AG04450 (cell line): ENCODE measurements at regions not wholly inside any gene's neighbourhood (a gene's known extent, or its start where the extent isn't known, plus 50 kb on each side); places are given as distances from the start of the nearest gene placed in this dataset.

Experiments used
- CTCF ChIA-PET: fragments of 300-600, 350-600 bp; formaldehyde crosslinking; extraction: SDS; loops from one replicate; lab custom pipeline; 2022; ENCODE audit warnings: antibody characterized with exemption, inconsistent platforms; lab: Charles Lee
- POLR2A ChIA-PET: fragments of 350-600 bp; formaldehyde crosslinking; extraction: SDS; loops from one replicate; lab custom pipeline; 2021; ENCODE audit warnings: antibody characterized with exemption, inconsistent platforms; lab: Yijun Ruan, JAX
- DNase-seq: peaks from one replicate; pipeline ENCODE4 v3.0.0-alpha.2; 2011; ENCODE audit warnings: low read depth, low spot score
- H3K27ac ChIP-seq: one replicate; pipeline ENCODE4 v1.5.1; 2012; ENCODE audit warnings: low read depth, low read length, control low read depth
- H3K27me3 ChIP-seq: one replicate; pipeline ENCODE4 v1.6.0; 2012; ENCODE audit warnings: low read length; ENCODE audit not compliant: control insufficient read depth, insufficient read depth
- H3K4me3 ChIP-seq: 2 replicates; pipeline ENCODE4 v1.5.1; 2011; ENCODE audit warnings: mild to moderate bottlenecking, low read depth, low read length, control low read depth
- H3K9me3 ChIP-seq: 2 replicates; pipeline ENCODE4 v1.5.1; 2012; ENCODE audit warnings: low read length; ENCODE audit not compliant: control insufficient read depth, insufficient read depth
- TF ChIP-seq, protein P1 (sequence below): IDR thresholded peaks from 2 replicates; pipeline ENCODE4 v1.5.1; 2011; ENCODE audit warnings: low read depth, low read length, control low read depth, inconsistent platforms

DNA sequence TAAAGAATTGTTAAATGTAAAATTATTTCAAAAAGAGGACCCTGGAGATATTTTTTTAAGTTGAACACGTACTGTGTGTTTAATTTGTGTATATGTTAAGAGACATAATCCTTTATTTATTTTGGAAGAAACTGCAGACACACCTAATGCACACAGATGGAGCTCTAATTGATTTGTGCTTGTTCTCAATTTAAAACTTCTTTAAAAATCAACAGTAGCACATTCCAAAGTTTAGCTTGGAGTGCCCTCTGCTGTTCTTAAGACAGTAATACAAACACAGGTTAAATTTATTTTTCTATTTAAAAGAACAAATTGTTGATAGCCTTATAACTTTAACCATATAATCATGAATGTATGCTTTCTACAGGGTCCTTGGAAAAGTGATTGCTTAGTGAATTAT, 277.6 kb upstream of the ADAMTS16 start:
- TF ChIP-seq, protein P1, sequence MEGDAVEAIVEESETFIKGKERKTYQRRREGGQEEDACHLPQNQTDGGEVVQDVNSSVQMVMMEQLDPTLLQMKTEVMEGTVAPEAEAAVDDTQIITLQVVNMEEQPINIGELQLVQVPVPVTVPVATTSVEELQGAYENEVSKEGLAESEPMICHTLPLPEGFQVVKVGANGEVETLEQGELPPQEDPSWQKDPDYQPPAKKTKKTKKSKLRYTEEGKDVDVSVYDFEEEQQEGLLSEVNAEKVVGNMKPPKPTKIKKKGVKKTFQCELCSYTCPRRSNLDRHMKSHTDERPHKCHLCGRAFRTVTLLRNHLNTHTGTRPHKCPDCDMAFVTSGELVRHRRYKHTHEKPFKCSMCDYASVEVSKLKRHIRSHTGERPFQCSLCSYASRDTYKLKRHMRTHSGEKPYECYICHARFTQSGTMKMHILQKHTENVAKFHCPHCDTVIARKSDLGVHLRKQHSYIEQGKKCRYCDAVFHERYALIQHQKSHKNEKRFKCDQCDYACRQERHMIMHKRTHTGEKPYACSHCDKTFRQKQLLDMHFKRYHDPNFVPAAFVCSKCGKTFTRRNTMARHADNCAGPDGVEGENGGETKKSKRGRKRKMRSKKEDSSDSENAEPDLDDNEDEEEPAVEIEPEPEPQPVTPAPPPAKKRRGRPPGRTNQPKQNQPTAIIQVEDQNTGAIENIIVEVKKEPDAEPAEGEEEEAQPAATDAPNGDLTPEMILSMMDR, result peak; percentile 37
- no peak overlapping the region for H3K27ac ChIP-seq
- POLR2A ChIA-PET, result no interaction called here
- H3K9me3 ChIP-seq, result peaks cover 29% of the 10 kb centered on the region
- no peak for DNase-seq
- H3K27me3 ChIP-seq, result no peaks in the 10 kb centered on the region
- H3K4me3 ChIP-seq, result no peak overlapping the region
- CTCF ChIA-PET, result no interaction called here

DNA sequence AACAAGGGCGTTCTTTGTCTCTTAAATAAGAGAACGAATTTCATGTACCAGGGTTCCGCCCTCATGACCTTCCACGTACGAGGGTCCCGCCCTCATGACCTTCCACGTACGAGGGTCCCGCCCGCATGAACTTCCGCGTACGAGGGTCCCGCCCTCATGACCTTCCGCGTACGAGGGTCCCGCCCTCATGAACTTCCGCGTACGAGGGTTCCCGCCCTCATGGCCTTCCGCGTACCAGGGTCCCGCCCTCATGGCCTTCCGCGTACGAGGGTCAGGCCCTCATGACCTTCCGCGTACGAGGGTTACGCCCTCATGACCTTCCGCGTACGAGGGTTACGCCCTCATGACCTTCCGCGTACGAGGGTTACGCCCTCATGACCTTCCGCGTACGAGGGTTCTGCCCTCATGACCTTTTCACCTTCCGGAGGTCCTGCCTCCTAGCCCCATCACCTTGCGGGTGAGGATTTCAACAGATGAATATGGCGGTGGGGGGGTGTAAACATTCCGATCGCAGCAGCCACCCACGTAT, 273.9 kb upstream of the ADAMTS16 start:
- H3K27me3 ChIP-seq, result no peaks in the 10 kb centered on the region
- TF ChIP-seq, protein P1, result no peak
- H3K27ac ChIP-seq, result no peak overlapping the region
- no peak overlapping the region for H3K4me3 ChIP-seq
- DNase-seq, result no peak
- ChIA-PET CTCF (no interaction called here), POLR2A (no interaction called here)
- peaks cover 39% of the 10 kb centered on the region for H3K9me3 ChIP-seq

DNA sequence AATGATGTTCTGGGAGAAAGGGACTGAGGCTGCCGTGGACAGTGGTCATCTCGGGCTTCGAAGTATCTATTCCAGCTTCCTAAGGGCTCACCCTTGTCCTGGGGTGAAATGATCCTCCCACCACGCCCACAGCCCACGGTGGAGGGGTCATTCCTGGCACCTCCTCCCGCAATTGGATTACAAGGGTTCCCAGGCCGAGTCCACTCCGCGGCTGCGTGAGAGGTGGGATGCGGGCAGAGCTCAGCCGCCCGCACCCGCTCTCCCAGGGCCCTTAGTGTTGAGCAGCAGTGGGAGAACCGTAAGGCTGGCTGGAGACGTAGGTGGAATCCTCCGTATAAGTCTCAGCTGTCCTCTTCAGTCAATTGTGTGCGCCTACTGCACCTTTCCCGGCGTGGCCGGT, 273.3 kb upstream of the ADAMTS16 start:
- peaks cover 42% of the 10 kb centered on the region for H3K9me3 ChIP-seq
- ChIA-PET CTCF (no interaction called here), POLR2A (no interaction called here)
- H3K27ac ChIP-seq, result no peak overlapping the region
- no peak for DNase-seq
- TF ChIP-seq, protein P1, result no peak
- H3K27me3 ChIP-seq, result no peaks in the 10 kb centered on the region
- H3K4me3 ChIP-seq, result no peak overlapping the region

DNA sequence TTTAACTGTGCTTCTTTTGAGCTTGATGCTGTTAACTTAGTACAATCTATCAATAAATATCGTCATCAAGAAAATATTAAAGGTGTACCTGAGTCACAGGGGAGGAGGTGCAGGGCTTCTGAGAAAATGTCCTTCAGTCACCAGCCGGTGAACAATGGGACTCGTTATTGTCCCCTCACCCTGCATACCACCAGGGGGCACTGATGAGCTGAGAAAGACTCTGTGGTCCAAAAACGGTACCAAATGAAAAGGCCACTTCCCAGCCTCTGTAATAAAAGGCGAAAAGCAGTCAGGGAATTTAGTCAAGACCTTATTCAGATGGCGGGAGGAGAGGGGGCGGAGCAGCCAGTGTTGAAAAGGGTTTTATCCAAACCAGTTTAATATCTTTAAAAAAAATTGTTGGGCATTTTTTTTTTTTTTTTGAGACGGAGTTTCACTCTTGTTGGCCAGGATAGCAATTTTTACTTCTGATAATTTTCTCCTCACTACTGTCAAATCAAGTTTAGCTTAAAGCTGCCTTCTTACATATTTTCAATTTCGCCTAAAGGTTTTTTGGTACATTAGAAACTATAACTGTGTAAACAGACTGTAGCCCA, 271.9 kb upstream of the ADAMTS16 start:
- POLR2A ChIA-PET, result no interaction called here
- CTCF ChIA-PET, result interaction anchor here (0.6 kb wide), 2 partner anchors 190 to 551 kb away, joined by 3 to 4 read pairs; no protein-coding TSS in a partner anchor
- H3K27me3 ChIP-seq, result no peaks in the 10 kb centered on the region
- DNase-seq, result no peak
- H3K9me3 ChIP-seq, result peaks cover 43% of the 10 kb centered on the region
- no peak overlapping the region for H3K27ac ChIP-seq
- TF ChIP-seq, protein P1, result peak; percentile 34; the same call in 1 of the 2 replicates
- H3K4me3 ChIP-seq, result no peak overlapping the region

DNA sequence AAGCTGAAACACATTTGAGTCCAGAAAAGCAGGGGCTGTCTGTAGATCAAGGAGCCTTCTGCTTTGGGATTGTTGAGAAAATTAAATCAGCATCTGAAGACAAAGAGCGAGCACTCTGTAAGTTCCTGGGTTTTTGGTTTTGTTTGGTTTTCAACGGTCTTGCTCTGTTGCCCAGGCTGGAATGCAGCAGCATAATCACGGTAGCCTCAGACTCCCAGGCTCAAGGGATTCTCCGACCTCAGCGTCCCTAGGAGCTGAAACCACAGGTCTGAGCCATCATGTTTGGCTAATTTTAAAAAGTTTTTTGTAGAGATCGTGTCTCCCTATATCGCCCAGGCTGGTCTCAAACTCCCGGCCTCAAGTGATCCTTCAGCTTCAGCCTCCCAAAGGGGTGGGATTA, 266.5 kb upstream of the ADAMTS16 start:
- TF ChIP-seq, protein P1, result no peak
- no peak for DNase-seq
- H3K27me3 ChIP-seq, result no peaks in the 10 kb centered on the region
- CTCF ChIA-PET, result no interaction called here
- POLR2A ChIA-PET, result no interaction called here
- no peak overlapping the region for H3K4me3 ChIP-seq
- peaks cover 46% of the 10 kb centered on the region for H3K9me3 ChIP-seq
- H3K27ac ChIP-seq, result no peak overlapping the region
